ENCODE measurements at regions not wholly inside any gene's neighbourhood (a gene's known extent, or its start where the extent isn't known, plus 50 kb on each side); places are given as distances from the start of the nearest gene placed in this dataset.

DNA sequence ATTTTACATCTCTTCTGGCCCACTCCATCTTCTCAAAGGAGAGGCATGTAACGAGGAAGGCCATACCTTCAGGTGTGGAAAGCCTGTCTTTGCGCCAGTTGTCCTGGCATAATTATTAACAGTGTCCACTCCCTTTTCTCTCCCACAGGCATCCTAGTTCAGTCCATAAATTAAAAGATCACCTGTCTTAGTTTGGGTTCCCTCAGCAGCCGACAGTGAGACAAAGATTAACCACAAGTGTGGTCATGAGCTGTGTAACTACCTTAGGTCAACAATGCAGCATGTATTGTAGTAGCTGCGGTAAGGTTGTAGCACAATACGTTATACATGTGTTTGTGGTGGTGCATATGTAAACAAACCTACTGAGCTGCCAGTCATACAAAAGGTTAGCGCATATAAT is 103.3 kb upstream of the GALNT15 start:
- Histone ChIP-seq H3K36me3 (ENCODE audit: control insufficient read depth in 2 of 2, extremely low read depth in 1 of 2, insufficient read depth in 2 of 2, low read length in 2 of 2) (no peaks in the 10 kb centered on the region), H3K9me1 (replicated peaks; ENCODE audit: control insufficient read depth, extremely low read depth, insufficient read depth, low read length) (no peaks in the 10 kb centered on the region), H4K20me1 (replicated peaks; ENCODE audit: control insufficient read depth, extremely low read depth, insufficient read depth, low read length) (no peaks in the 10 kb centered on the region), H3K27me3 (ENCODE audit: control insufficient read depth in 2 of 2, insufficient read depth in 2 of 2, low read length in 2 of 2) (no peaks in the 10 kb centered on the region), H3K4me2 (ENCODE audit: insufficient read depth, low read length) (no peak overlapping the region), H3K9ac (replicated peaks; ENCODE audit: extremely low read depth, insufficient read depth, low read length) (no peak overlapping the region), H3K79me2 (ENCODE audit: control insufficient read depth, insufficient read depth, low read length) (no peaks in the 10 kb centered on the region), H3K27ac (ENCODE audit: insufficient read depth, low read depth, low read length) (no peak overlapping the region), H2AFZ (ENCODE audit: low read depth, low read length) (no peak overlapping the region), H3K4me1 (ENCODE audit: control insufficient read depth, extremely low read depth, insufficient read depth, low read length) (peaks cover 59% of the 10 kb centered on the region), H3K9me3 (replicated peaks; ENCODE audit: control insufficient read depth, insufficient read depth, low read length) (no peaks in the 10 kb centered on the region), H3K4me3 (replicated peaks in 1 of 3; ENCODE audit: insufficient read depth in 1 of 3, low read depth in 1 of 3, low read length in 3 of 3) (no peak overlapping the region)
- FAIRE-seq (no peak), DNase-seq (ENCODE audit: low read depth, low spot score) (no peak)
- CTCF ChIA-PET: interaction anchor here (0.5 to 6.6 kb wide), 6 partner anchors 11 to 379 kb away, joined by 3 to 32 read pairs (median 6); no protein-coding TSS in a partner anchor
- POLR2A ChIA-PET: no interaction called here
- intact Hi-C loops (cut with micrococcal nuclease): no loop called here
- TF ChIP-seq MYC (IDR thresholded peaks at IDR 0.05; ENCODE audit: low read depth, low read length) (no peak), JUN (IDR thresholded peaks at IDR 0.05; ENCODE audit: borderline replicate concordance, insufficient read depth, insufficient read length, low read depth) (no peak), POLR2AphosphoS5 (IDR thresholded peaks at IDR 0.05; ENCODE audit: insufficient read depth, low read depth, low read length) (no peak), POLR2A (IDR thresholded peaks at IDR 0.05; ENCODE audit: low read depth, low read length) (no peak), GATA2 (IDR thresholded peaks at IDR 0.05; ENCODE audit: insufficient read depth, insufficient read length, low read depth, low read length) (no peak), EZH2 (IDR thresholded peaks at IDR 0.05; ENCODE audit: borderline replicate concordance, low read depth, low read length, severe bottlenecking) (no peak), FOS (IDR thresholded peaks at IDR 0.05; ENCODE audit: borderline replicate concordance, insufficient read depth, low read length) (no peak)
- TF ChIP-seq, protein P1, sequence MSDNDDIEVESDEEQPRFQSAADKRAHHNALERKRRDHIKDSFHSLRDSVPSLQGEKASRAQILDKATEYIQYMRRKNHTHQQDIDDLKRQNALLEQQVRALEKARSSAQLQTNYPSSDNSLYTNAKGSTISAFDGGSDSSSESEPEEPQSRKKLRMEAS (IDR thresholded peaks at IDR 0.05; ENCODE audit: insufficient read depth, insufficient read length): no peak
- TF ChIP-seq, protein P2, sequence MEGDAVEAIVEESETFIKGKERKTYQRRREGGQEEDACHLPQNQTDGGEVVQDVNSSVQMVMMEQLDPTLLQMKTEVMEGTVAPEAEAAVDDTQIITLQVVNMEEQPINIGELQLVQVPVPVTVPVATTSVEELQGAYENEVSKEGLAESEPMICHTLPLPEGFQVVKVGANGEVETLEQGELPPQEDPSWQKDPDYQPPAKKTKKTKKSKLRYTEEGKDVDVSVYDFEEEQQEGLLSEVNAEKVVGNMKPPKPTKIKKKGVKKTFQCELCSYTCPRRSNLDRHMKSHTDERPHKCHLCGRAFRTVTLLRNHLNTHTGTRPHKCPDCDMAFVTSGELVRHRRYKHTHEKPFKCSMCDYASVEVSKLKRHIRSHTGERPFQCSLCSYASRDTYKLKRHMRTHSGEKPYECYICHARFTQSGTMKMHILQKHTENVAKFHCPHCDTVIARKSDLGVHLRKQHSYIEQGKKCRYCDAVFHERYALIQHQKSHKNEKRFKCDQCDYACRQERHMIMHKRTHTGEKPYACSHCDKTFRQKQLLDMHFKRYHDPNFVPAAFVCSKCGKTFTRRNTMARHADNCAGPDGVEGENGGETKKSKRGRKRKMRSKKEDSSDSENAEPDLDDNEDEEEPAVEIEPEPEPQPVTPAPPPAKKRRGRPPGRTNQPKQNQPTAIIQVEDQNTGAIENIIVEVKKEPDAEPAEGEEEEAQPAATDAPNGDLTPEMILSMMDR (IDR thresholded peaks at IDR 0.05; ENCODE audit: extremely low read depth in 1 of 2, insufficient read depth in 1 of 2, low read depth in 1 of 2, low read length in 2 of 2): no peak
- dilution Hi-C loops (cut with MboI; ENCODE audit: extremely low pct_ligation_motif_present, low sequenced_read_pairs): loop anchor here (25.0 kb wide), 1 partner anchor 434 kb away; no protein-coding TSS in a partner anchor
- no TSS peak for BruUV-seq (replicated peaks)

Measured in endothelial cell of umbilical vein (primary cell).